Smooth muscle cell (in vitro differentiated cells): ENCODE measurements at regions not wholly inside any gene's neighbourhood (a gene's known extent, or its start where the extent isn't known, plus 50 kb on each side); places are given as distances from the start of the nearest gene placed in this dataset.

Experiments used
- DNase-seq: peaks from one replicate; lab custom pipeline; 2025; ENCODE audit not compliant: unreplicated experiment; lab: John Stamatoyannopoulos, UW
- H2AFZ ChIP-seq: fragments of 200-600 bp; sonication (generic); 2 replicates; pipeline ENCODE4 v1.6.0; 2016; ENCODE audit warnings: antibody characterized with exemption, low read depth, mild to moderate bottlenecking
- H3F3A ChIP-seq: fragments of 200-600 bp; sonication (generic); 2 replicates; pipeline ENCODE4 v1.6.0; 2017; ENCODE audit warnings: antibody characterized with exemption, low read depth
- H3K27ac ChIP-seq: fragments of 200-600 bp; sonication (generic); 2 replicates; pipeline ENCODE4 v1.5.1; 2016; ENCODE audit warnings: low read depth, mild to moderate bottlenecking
- H3K27me3 ChIP-seq: fragments of 200-600 bp; sonication (generic); 2 replicates; pipeline ENCODE4 v1.6.1; 2016; ENCODE audit warnings: low read depth, mild to moderate bottlenecking
- H3K36me3 ChIP-seq: fragments of 200-600 bp; sonication (generic); 2 replicates; pipeline ENCODE4 v1.5.1; 2016; ENCODE audit warnings: low read depth
- H3K4me1 ChIP-seq: fragments of 200-600 bp; sonication (generic); 2 replicates; pipeline ENCODE4 v1.5.1; 2016; ENCODE audit warnings: low read depth
- H3K4me2 ChIP-seq: fragments of 200-600 bp; sonication (generic); 2 replicates; pipeline ENCODE4 v1.6.0; 2016; ENCODE audit warnings: mild to moderate bottlenecking
- H3K4me3 ChIP-seq: fragments of 200-600 bp; sonication (generic); 2 replicates; pipeline ENCODE4 v1.5.1; 2016; ENCODE audit warnings: mild to moderate bottlenecking
- H3K79me2 ChIP-seq: fragments of 200-600 bp; sonication (generic); 2 replicates; pipeline ENCODE4 v1.6.0; 2016; ENCODE audit warnings: low read depth, mild to moderate bottlenecking
- H3K9ac ChIP-seq: fragments of 200-600 bp; sonication (generic); 2 replicates; pipeline ENCODE4 v1.6.0; 2016; ENCODE audit warnings: low read depth
- H3K9me3 ChIP-seq: fragments of 200-600 bp; sonication (generic); replicated peaks from 2 replicates; pipeline ENCODE4 v1.5.1; 2016; ENCODE audit warnings: low read depth
- H4K20me1 ChIP-seq: fragments of 200-600 bp; sonication (generic); 2 replicates; pipeline ENCODE4 v1.6.0; 2016; ENCODE audit warnings: low read depth
- WGBS: methylation state at CpG from one replicate; pipeline ENCODE4 v1.1.7; 2016; ENCODE audit warnings: low lambda C conversion rate; 5-methylcytosine and 5-hydroxymethylcytosine counted together
- TF ChIP-seq, protein P1 (sequence below): fragments of 200-600 bp; sonication (generic); IDR thresholded peaks from 2 replicates; pipeline ENCODE4 v1.5.1; 2017; ENCODE audit warnings: borderline replicate concordance, mild to moderate bottlenecking, antibody characterized with exemption; ENCODE audit not compliant: insufficient read depth, poor library complexity, severe bottlenecking

DNA sequence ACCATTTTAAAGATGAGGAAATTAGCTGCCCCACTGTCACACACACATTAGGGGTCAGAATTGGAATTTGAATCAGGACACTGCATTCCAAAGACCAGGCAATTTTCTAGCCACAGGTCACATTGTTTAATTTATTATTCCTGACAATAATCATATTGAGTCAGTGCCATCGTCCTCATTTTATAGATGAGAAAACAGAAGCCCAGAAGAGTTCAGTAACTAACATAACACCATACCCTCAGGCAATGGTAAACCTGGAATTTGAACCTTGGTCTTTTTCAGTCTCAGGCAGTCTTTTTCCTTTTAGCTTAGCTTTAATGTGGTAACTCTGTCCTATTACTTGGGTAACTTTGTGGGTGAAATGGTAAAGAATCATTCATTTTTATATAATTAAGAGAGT is 330.3 kb upstream of the SYT1 start:
- H2AFZ ChIP-seq = no peak overlapping the region
- H3K27me3 ChIP-seq = no peaks in the 10 kb centered on the region
- H3K36me3 ChIP-seq = no peaks in the 10 kb centered on the region
- TF ChIP-seq, protein P1, sequence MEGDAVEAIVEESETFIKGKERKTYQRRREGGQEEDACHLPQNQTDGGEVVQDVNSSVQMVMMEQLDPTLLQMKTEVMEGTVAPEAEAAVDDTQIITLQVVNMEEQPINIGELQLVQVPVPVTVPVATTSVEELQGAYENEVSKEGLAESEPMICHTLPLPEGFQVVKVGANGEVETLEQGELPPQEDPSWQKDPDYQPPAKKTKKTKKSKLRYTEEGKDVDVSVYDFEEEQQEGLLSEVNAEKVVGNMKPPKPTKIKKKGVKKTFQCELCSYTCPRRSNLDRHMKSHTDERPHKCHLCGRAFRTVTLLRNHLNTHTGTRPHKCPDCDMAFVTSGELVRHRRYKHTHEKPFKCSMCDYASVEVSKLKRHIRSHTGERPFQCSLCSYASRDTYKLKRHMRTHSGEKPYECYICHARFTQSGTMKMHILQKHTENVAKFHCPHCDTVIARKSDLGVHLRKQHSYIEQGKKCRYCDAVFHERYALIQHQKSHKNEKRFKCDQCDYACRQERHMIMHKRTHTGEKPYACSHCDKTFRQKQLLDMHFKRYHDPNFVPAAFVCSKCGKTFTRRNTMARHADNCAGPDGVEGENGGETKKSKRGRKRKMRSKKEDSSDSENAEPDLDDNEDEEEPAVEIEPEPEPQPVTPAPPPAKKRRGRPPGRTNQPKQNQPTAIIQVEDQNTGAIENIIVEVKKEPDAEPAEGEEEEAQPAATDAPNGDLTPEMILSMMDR = no peak
- WGBS = 50% methylated on average over 1 of the region's 1 CpG
- no peak overlapping the region for H3K4me2 ChIP-seq
- no peaks in the 10 kb centered on the region for H3K79me2 ChIP-seq
- no peaks in the 10 kb centered on the region for H4K20me1 ChIP-seq
- H3K9me3 ChIP-seq = no peaks in the 10 kb centered on the region
- peaks cover 30% of the 10 kb centered on the region for H3K4me1 ChIP-seq
- no peak overlapping the region for H3K9ac ChIP-seq
- H3K27ac ChIP-seq = no peak overlapping the region
- H3F3A ChIP-seq = peaks cover 10% of the 10 kb centered on the region
- DNase-seq = no peak
- H3K4me3 ChIP-seq = no peak overlapping the region

DNA sequence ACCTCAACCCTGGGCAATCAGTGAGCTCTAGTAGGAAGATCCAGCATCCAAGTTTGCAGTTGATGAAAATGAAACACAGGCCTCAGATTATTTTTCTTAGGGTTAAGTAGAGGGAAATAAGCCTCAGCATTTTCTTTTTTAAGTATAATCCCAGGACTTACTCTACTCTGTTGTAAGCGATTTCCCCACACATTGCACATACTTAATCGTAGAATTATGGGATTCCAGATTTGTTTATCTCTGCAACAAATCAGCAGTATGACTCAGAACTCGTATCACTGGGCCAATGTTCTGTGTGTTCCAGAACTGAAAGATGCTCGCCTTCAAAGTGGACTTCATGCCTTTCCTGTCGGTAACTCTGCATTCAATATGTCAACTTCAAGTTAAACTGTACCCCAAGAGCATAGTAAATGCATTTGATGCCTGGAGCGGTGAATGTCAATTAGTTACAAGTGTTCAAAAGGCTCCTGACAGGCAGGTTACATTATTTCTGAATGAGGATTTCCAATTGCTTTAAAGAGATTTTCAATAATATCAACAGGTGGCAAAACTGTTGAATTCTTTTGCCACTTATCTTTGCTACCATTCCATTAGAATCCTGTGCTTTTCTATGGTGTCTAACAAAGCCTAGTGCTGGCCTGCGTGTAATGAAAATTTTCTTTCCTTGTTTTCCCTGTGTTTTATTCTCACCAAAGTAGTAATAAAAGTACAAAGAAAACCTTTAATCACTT is 323.8 kb upstream of the SYT1 start:
- Histone ChIP-seq H3K9me3 (no peaks in the 10 kb centered on the region), H2AFZ (no peak overlapping the region), H3K36me3 (no peaks in the 10 kb centered on the region), H3K79me2 (no peaks in the 10 kb centered on the region), H3K9ac (no peak overlapping the region), H4K20me1 (no peaks in the 10 kb centered on the region), H3F3A (no peaks in the 10 kb centered on the region), H3K4me2 (no peak overlapping the region), H3K27ac (no peak overlapping the region), H3K4me1 (no peaks in the 10 kb centered on the region), H3K4me3 (no peak overlapping the region), H3K27me3 (no peaks in the 10 kb centered on the region)
- no peak for DNase-seq
- WGBS = 60% methylated on average over 7 of the region's 7 CpGs
- TF ChIP-seq, protein P1 = no peak

DNA sequence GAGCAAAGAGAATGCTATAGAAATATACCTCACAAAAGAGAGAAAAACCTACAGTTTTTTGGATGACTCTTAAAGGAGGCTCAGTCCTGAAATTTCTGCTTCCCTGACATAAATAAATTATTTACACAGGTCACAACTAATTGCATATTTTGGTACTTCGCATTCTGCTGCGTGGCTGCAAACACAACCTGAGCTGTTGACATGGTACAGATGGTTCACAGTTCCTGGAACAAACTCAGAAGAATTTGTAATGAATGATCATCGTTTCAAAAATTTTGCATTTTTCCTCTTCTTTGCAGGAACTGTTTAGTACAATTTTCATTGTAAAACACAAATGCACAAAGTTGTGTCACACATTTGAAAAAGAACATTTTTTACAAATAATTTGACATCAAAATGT is 313.7 kb upstream of the SYT1 start:
- Histone ChIP-seq H3K27me3 (no peaks in the 10 kb centered on the region), H3F3A (no peaks in the 10 kb centered on the region), H3K4me3 (no peak overlapping the region), H3K9ac (no peak overlapping the region), H2AFZ (no peak overlapping the region), H3K4me2 (no peak overlapping the region), H3K79me2 (no peaks in the 10 kb centered on the region), H3K4me1 (no peaks in the 10 kb centered on the region), H3K36me3 (no peaks in the 10 kb centered on the region), H4K20me1 (no peaks in the 10 kb centered on the region), H3K27ac (no peak overlapping the region), H3K9me3 (no peaks in the 10 kb centered on the region)
- TF ChIP-seq, protein P1 = no peak
- DNase-seq = no peak
- 91% methylated on average over 3 of the region's 3 CpGs for WGBS

DNA sequence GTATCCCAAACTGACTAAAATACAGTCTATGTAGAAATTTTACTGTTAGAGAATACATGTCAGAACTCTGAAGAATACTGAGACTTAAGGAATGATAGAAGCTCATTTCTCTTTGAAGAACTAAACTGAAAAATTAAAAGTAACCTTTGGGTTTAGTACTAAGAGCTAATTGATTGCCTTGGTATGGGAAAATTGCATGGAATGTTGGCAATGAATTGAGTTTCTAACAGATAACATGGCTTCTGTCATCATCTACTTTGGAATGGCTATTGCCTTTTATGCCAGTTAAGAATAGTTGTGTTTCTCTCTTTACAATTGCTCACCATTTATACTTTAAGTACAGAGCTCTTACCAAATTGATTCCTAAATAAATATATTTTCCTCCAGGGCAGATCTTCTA is 308.8 kb upstream of the SYT1 start:
- Histone ChIP-seq H3K9me3 (no peaks in the 10 kb centered on the region), H3K36me3 (no peaks in the 10 kb centered on the region), H3F3A (no peaks in the 10 kb centered on the region), H3K27me3 (no peaks in the 10 kb centered on the region), H2AFZ (no peak overlapping the region), H3K27ac (no peak overlapping the region), H3K79me2 (no peaks in the 10 kb centered on the region), H3K9ac (no peak overlapping the region), H3K4me3 (no peak overlapping the region), H4K20me1 (no peaks in the 10 kb centered on the region), H3K4me1 (no peaks in the 10 kb centered on the region), H3K4me2 (no peak overlapping the region)
- TF ChIP-seq, protein P1 = no peak
- no peak for DNase-seq
